HCT116 (cell line): ENCODE measurements at regions not wholly inside any gene's neighbourhood (a gene's known extent, or its start where the extent isn't known, plus 50 kb on each side); places are given as distances from the start of the nearest gene placed in this dataset.

Experiments
- CTCF ChIP-seq, 3 experiments: fragments of 200-600 bp in 1 of 3; sonication (generic) in 1 of 3; IDR thresholded peaks in 2 of 3; conservative IDR thresholded peaks in 1 of 3; 2 replicates each; pipeline ENCODE4 v1.5.1; 2012 to 2017; ENCODE audit warnings: low read depth in 2 of 3, low read length in 2 of 3, antibody characterized with exemption in 1 of 3, borderline replicate concordance in 1 of 3, control low read depth in 1 of 3, mild to moderate bottlenecking in 1 of 3, mixed read lengths in 1 of 3, mixed run types in 1 of 3, moderate library complexity in 1 of 3; ENCODE audit not compliant: insufficient read depth in 1 of 3
- FOSL1 ChIP-seq: IDR thresholded peaks from 2 replicates; pipeline ENCODE4 v1.6.1; 2012; ENCODE audit warnings: low read depth
- MAX ChIP-seq: IDR thresholded peaks from 2 replicates; pipeline ENCODE4 v1.6.1; 2012
- POLR2AphosphoS5 ChIP-seq: IDR thresholded peaks from 2 replicates; pipeline ENCODE4 v1.6.1; 2011; ENCODE audit warnings: mild to moderate bottlenecking, low read depth, low read length, moderate library complexity
- YY1 ChIP-seq: IDR thresholded peaks from 2 replicates; pipeline ENCODE4 v1.6.1; 2011; ENCODE audit warnings: low read length, low read depth, moderate library complexity, mild to moderate bottlenecking; ENCODE audit not compliant: insufficient replicate concordance; ENCODE audit errors: extremely low read depth

- TF ChIP-seq YY1 (no peak), MAX (no peak), POLR2AphosphoS5 (no peak), FOSL1 (no peak), CTCF (IDR thresholded peaks at IDR 0.05 in 2 of 3, conservative IDR thresholded peaks at IDR 0.05 in 1 of 3; ENCODE audit: borderline replicate concordance in 1 of 3, insufficient read depth in 1 of 3, low read depth in 2 of 3, low read length in 2 of 3) (no peak)
Observed at GRCh38 chr5:135244620-135245021, 154.4 kb downstream of the MACROH2A1 start.
